ENCODE measurements at regions not wholly inside any gene's neighbourhood (a gene's known extent, or its start where the extent isn't known, plus 50 kb on each side); places are given as distances from the start of the nearest gene placed in this dataset.

- H3K36me3 ChIP-seq (ENCODE audit: insufficient read depth, low read length), result no peaks in the 10 kb centered on the region
- H3K27me3 ChIP-seq (ENCODE audit: insufficient read depth, low read length, poor library complexity), result peaks cover 3% of the 10 kb centered on the region
- ATAC-seq (ENCODE audit: insufficient read depth, low read depth), result no peak
- H3K4me2 ChIP-seq (ENCODE audit: insufficient read depth, low read length), result no peak overlapping the region
- TF ChIP-seq CTCF (IDR thresholded peaks at IDR 0.05; ENCODE audit: borderline replicate concordance, extremely low read depth, low read length, poor library complexity, severe bottlenecking) (no peak), EZH2 (IDR thresholded peaks at IDR 0.05; ENCODE audit: borderline replicate concordance, low read depth, low read length, severe bottlenecking) (no peak)
- H3K4me1 ChIP-seq (ENCODE audit: insufficient read depth, low read length), result no peaks in the 10 kb centered on the region
- no peak overlapping the region for H3K9ac ChIP-seq (ENCODE audit: low read depth, low read length)
- no peak overlapping the region for H3K4me3 ChIP-seq (ENCODE audit: low read depth in 1 of 2, low read length in 2 of 2)
- H2AFZ ChIP-seq (ENCODE audit: low read depth, low read length), result no peak overlapping the region
- H3K27ac ChIP-seq (ENCODE audit: low read length), result no peak overlapping the region
- H3K79me2 ChIP-seq (ENCODE audit: insufficient read depth, low read length), result no peaks in the 10 kb centered on the region
- DNase-seq, result no peak
- no peaks in the 10 kb centered on the region for H4K20me1 ChIP-seq (ENCODE audit: insufficient read depth, low read length)
- H3K9me3 ChIP-seq (ENCODE audit: insufficient read depth, low read length, severe bottlenecking), result no peaks in the 10 kb centered on the region
Observed at GRCh38 chr6:146878168-146878951, 279.6 kb downstream of the ADGB start.

- Histone ChIP-seq H3K9me3 (ENCODE audit: insufficient read depth, low read length, severe bottlenecking) (no peaks in the 10 kb centered on the region), H4K20me1 (ENCODE audit: insufficient read depth, low read length) (no peaks in the 10 kb centered on the region), H3K9ac (ENCODE audit: low read depth, low read length) (no peak overlapping the region), H3K36me3 (ENCODE audit: insufficient read depth, low read length) (no peaks in the 10 kb centered on the region), H3K4me1 (ENCODE audit: insufficient read depth, low read length) (no peaks in the 10 kb centered on the region), H3K4me3 (ENCODE audit: low read depth in 1 of 2, low read length in 2 of 2) (no peak overlapping the region), H3K79me2 (ENCODE audit: insufficient read depth, low read length) (no peaks in the 10 kb centered on the region), H2AFZ (ENCODE audit: low read depth, low read length) (no peak overlapping the region), H3K27me3 (ENCODE audit: insufficient read depth, low read length, poor library complexity) (peaks cover 3% of the 10 kb centered on the region), H3K27ac (ENCODE audit: low read length) (no peak overlapping the region), H3K4me2 (ENCODE audit: insufficient read depth, low read length) (no peak overlapping the region)
- ATAC-seq (ENCODE audit: insufficient read depth, low read depth) (no peak), DNase-seq (no peak)
- no peak for TF ChIP-seq EZH2 (IDR thresholded peaks at IDR 0.05; ENCODE audit: borderline replicate concordance, low read depth, low read length, severe bottlenecking)
- no peak for TF ChIP-seq CTCF (IDR thresholded peaks at IDR 0.05; ENCODE audit: borderline replicate concordance, extremely low read depth, low read length, poor library complexity, severe bottlenecking)
Observed at GRCh38 chr6:146878952-146879340, 280.2 kb downstream of the ADGB start.

- TF ChIP-seq EZH2 (IDR thresholded peaks at IDR 0.05; ENCODE audit: borderline replicate concordance, low read depth, low read length, severe bottlenecking) (no peak), CTCF (IDR thresholded peaks at IDR 0.05; ENCODE audit: borderline replicate concordance, extremely low read depth, low read length, poor library complexity, severe bottlenecking) (no peak)
- Histone ChIP-seq H2AFZ (ENCODE audit: low read depth, low read length) (no peak overlapping the region), H3K27ac (ENCODE audit: low read length) (no peak overlapping the region), H3K4me3 (ENCODE audit: low read depth in 1 of 2, low read length in 2 of 2) (no peak overlapping the region), H3K4me1 (ENCODE audit: insufficient read depth, low read length) (no peaks in the 10 kb centered on the region), H3K9ac (ENCODE audit: low read depth, low read length) (no peak overlapping the region), H3K9me3 (ENCODE audit: insufficient read depth, low read length, severe bottlenecking) (no peaks in the 10 kb centered on the region), H3K79me2 (ENCODE audit: insufficient read depth, low read length) (no peaks in the 10 kb centered on the region), H3K36me3 (ENCODE audit: insufficient read depth, low read length) (no peaks in the 10 kb centered on the region), H3K4me2 (ENCODE audit: insufficient read depth, low read length) (no peak overlapping the region), H4K20me1 (ENCODE audit: insufficient read depth, low read length) (no peaks in the 10 kb centered on the region), H3K27me3 (ENCODE audit: insufficient read depth, low read length, poor library complexity) (peaks cover 3% of the 10 kb centered on the region)
- no peak for DNase-seq
- no peak for ATAC-seq (ENCODE audit: insufficient read depth, low read depth)
Observed at GRCh38 chr6:146879406-146880117, 280.8 kb downstream of the ADGB start.
